Body of pancreas (tissue), 4 donors: ENCODE measurements at regions not wholly inside any gene's neighbourhood (a gene's known extent, or its start where the extent isn't known, plus 50 kb on each side); places are given as distances from the start of the nearest gene placed in this dataset.

Source experiments
- ATAC-seq: fragments of 150-250 bp; one replicate; pipeline ENCODE4 v1.9.1; 2016
- DNase-seq, 4 donors: peaks; one replicate each; pipeline ENCODE4 v3.0.0-alpha.2; 2019
- H3K27ac ChIP-seq, 4 donors: fragments of 200-600 bp; sonication (generic); 1 replicate in 3 of 4; 2 replicates in 1 of 4; pipeline versions ENCODE4 v1.5.1 to v1.6.1; 2016 to 2019; ENCODE audit warnings: mild to moderate bottlenecking in 1 of 4, mixed read lengths in 1 of 4, moderate library complexity in 1 of 4
- H3K27me3 ChIP-seq, 2 donors: fragments of 200-600 bp; sonication (generic); one replicate each; pipeline ENCODE4 v1.6.0; 2016; ENCODE audit warnings: mild to moderate bottlenecking in 1 of 2
- H3K36me3 ChIP-seq, 2 donors: fragments of 200-600 bp; sonication (generic); replicated peaks in 1 of 2; 2 replicates each; pipeline ENCODE4 v1.5.1; 2016; ENCODE audit warnings: low read depth in 2 of 2; ENCODE audit not compliant: insufficient read depth in 1 of 2
- H3K4me1 ChIP-seq: fragments of 200-600 bp; sonication (generic); one replicate; pipeline ENCODE4 v1.6.0; 2016
- H3K4me3 ChIP-seq, 2 donors: fragments of 200-600 bp; sonication (generic); 1 replicate in 1 of 2; 2 replicates in 1 of 2; pipeline ENCODE4 v1.5.1; 2016 to 2019
- H3K9me3 ChIP-seq, 3 donors: fragments of 200-600 bp; sonication (generic); 1 replicate in 2 of 3; 2 replicates in 1 of 3; pipeline ENCODE4 v1.5.1; 2016
- CTCF ChIP-seq, 7 experiments: fragments of 450-650 bp in 4 of 7; fragments of 200-600 bp in 3 of 7; sonication (generic) in 3 of 7; IDR thresholded peaks; one replicate each; pipeline ENCODE4 v1.5.1; 2016 to 2019; ENCODE audit warnings: antibody characterized with exemption in 7 of 7
- POLR2A ChIP-seq, 3 donors: fragments of 450-650 bp; IDR thresholded peaks; one replicate each; pipeline ENCODE4 v1.6.1; 2016; ENCODE audit warnings: antibody characterized with exemption in 3 of 3, mild to moderate bottlenecking in 2 of 3
- WGBS, 2 donors: methylation state at CpG; one replicate each; pipeline ENCODE4 v1.1.5; 2017; 5-methylcytosine and 5-hydroxymethylcytosine counted together
- intact Hi-C: fragments of 100-400 bp; cut with DNase I; formaldehyde crosslinking; loops from one replicate; pipeline ENCODE4 v1.15.1; 2023

- no peak for TF ChIP-seq POLR2A (IDR thresholded peaks at IDR 0.05)
- TF ChIP-seq CTCF (IDR thresholded peaks at IDR 0.05) = no peak
- no peaks in the 10 kb centered on the region for H3K36me3 ChIP-seq
- H3K27me3 ChIP-seq = no peaks in the 10 kb centered on the region
- H3K9me3 ChIP-seq = no peaks in the 10 kb centered on the region
- WGBS, 2 donors = 93 to 95% methylated on average over 66 to 67 of the region's 73 CpGs
- H3K4me1 ChIP-seq = no peaks in the 10 kb centered on the region
- H3K27ac ChIP-seq = no peak overlapping the region
- DNase-seq (no peak), ATAC-seq (no peak)
- H3K4me3 ChIP-seq = no peak overlapping the region
- intact Hi-C loops = no loop called here
Observed at GRCh38 chr9:31253800-31254762, 1130.4 kb upstream of the ACO1 start.

DNA sequence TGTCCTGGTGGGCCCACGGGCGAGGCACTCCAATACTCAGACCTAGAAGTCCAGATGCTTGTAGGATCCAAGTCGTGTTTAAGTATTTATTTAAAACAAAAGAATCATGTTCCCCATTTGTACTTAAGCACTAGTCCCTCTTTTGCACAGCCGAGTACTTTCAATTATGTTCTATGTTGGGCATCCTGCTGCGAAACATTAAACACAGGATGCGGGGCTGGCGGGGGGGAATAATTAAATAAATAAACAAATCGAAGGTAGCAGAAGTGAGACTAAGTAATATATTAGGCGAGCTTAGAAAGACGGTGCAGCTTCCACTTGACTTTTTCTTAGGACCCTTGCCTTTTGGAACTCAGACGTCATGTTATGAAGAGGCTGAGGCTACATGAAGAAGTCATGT, 1129.2 kb upstream of the ACO1 start:
- H3K36me3 ChIP-seq = no peaks in the 10 kb centered on the region
- no peaks in the 10 kb centered on the region for H3K9me3 ChIP-seq
- ATAC-seq (no peak), DNase-seq (no peak)
- 74 to 78% methylated on average over 11 of the region's 11 CpGs for WGBS, 2 donors
- no peak overlapping the region for H3K4me3 ChIP-seq
- no peak for TF ChIP-seq CTCF (IDR thresholded peaks at IDR 0.05)
- no peak for TF ChIP-seq POLR2A (IDR thresholded peaks at IDR 0.05)
- H3K27me3 ChIP-seq = no peaks in the 10 kb centered on the region
- intact Hi-C loops = no loop called here
- H3K27ac ChIP-seq = no peak overlapping the region
- no peaks in the 10 kb centered on the region for H3K4me1 ChIP-seq

DNA sequence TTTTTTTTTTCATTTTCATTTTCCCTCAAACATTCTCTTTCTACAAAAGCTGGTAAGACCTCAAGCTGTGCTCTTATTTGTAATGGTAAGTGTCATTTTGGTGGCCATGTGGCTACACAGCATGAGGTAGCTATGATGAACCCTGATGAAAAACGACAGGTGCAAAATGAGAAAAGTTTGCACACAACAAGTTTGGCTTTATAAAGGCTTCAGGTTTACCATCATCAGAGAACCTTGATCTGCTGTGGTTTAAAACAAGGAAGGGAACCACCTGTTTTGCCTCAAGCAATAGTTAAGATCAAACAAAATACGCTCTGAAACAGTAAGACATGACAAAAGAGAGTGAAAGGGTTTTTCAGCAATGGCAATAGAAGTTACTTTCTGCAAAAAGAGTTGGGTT, 1124.6 kb upstream of the ACO1 start:
- 25 to 30% methylated on average over 2 of the region's 2 CpGs for WGBS, 2 donors
- intact Hi-C loops = no loop called here
- no peak overlapping the region for H3K4me3 ChIP-seq
- TF ChIP-seq POLR2A (IDR thresholded peaks at IDR 0.05) = no peak
- no peak for TF ChIP-seq CTCF (IDR thresholded peaks at IDR 0.05)
- ATAC-seq (no peak), DNase-seq (no peak)
- no peaks in the 10 kb centered on the region for H3K27me3 ChIP-seq
- no peak overlapping the region for H3K27ac ChIP-seq
- no peaks in the 10 kb centered on the region for H3K36me3 ChIP-seq
- no peaks in the 10 kb centered on the region for H3K4me1 ChIP-seq
- no peaks in the 10 kb centered on the region for H3K9me3 ChIP-seq

DNA sequence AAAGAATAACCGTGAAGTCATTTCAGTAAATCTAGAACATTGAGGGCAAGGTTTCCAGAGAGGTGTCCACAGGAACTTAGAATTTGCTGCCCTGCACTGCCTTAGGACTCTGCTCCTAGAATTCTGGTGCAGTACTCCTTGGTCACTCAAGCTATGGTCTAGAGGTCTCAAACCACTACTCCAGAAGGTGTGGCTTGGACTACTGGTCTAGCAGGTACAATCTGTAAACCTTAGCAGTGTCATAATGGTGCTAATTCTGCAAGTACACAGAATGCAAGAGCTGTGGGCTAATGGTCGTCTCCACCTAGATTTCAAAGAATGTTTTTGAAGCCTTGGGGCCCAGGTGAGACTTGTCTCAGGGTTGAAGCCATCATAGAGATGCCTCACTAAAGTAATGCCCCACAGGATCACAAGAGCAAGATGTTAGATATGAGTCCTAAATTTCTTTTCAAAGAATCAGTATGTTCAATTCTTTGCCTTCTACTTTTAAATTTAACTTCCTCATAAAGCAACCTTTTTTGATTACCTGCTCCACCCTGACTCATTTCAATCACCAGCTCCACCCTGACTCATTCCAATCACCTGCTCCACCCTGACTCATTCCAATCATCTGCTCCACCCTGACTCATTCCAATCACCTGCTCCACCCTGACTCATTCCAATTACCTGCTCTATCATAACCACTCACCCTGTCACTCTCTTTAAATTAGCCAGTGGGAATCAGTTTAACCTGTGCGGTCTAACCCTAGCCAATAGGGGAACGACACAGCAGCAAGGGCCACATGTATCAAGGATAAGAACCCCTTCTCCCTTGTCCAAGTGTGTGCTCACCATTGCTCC, 1111.8 kb upstream of the ACO1 start:
- TF ChIP-seq CTCF (IDR thresholded peaks at IDR 0.05) (no peak), POLR2A (IDR thresholded peaks at IDR 0.05) (no peak)
- no peak overlapping the region for H3K4me3 ChIP-seq
- H3K27me3 ChIP-seq = no peaks in the 10 kb centered on the region
- H3K36me3 ChIP-seq = no peaks in the 10 kb centered on the region
- no peak for DNase-seq
- intact Hi-C loops = no loop called here
- H3K9me3 ChIP-seq = no peaks in the 10 kb centered on the region
- no peaks in the 10 kb centered on the region for H3K4me1 ChIP-seq
- no peak overlapping the region for H3K27ac ChIP-seq
- 53 to 57% methylated on average over 4 of the region's 4 CpGs for WGBS, 2 donors
- ATAC-seq = no peak
